HCT116 (cell line): ENCODE measurements at regions not wholly inside any gene's neighbourhood (a gene's known extent, or its start where the extent isn't known, plus 50 kb on each side); places are given as distances from the start of the nearest gene placed in this dataset.

Source experiments
- ATAC-seq: fragments of 200-7000 bp; cut with Tn5 transposase; 2 replicates; pipeline ENCODE4 v1.9.1; 2020; ENCODE audit warnings: mild to moderate bottlenecking, moderate library complexity
- BruUV-seq: library from RNA; stranded (reverse); fragments of 400-500 nt; replicated peaks from 2 replicates; lab custom pipeline; 2021; lab: Mats Ljungman, UMichigan
- CTCF ChIA-PET: fragments of 300-600 bp; sonication (Branson Sonifier 250); formaldehyde crosslinking; loops from one replicate; lab custom pipeline; 2021; ENCODE audit warnings: antibody characterized with exemption; lab: Charles Lee
- POLR2A ChIA-PET: fragments of 300-600, 350-600 bp; sonication (Branson Sonifier 250); formaldehyde crosslinking; loops from one replicate; lab custom pipeline; 2021; ENCODE audit warnings: antibody characterized with exemption; lab: Charles Lee
- RAD21 ChIA-PET, 2 experiments: fragments of 300-600 bp; sonication (Branson Sonifier 250); formaldehyde crosslinking; loops; one replicate each; lab custom pipeline; 2023; ENCODE audit warnings: low total read pairs in 2 of 2; ENCODE audit not compliant: uncharacterized antibody in 2 of 2, unreplicated experiment in 2 of 2, low non-redundant PET in 1 of 2; lab: Charles Lee
- DNase-seq: peaks from one replicate; pipeline ENCODE4 v3.0.0-alpha.2; 2010; ENCODE audit warnings: low read depth, low spot score
- H2AFZ ChIP-seq: fragments of 200-600 bp; shearing (Covaris generic), sonication (generic); 2 replicates; pipeline ENCODE4 v1.6.1; 2017; ENCODE audit warnings: low read depth, mixed run types, mixed read lengths, antibody characterized with exemption, low read length; ENCODE audit not compliant: poor library complexity, severe bottlenecking
- H3K27ac ChIP-seq: 2 replicates; pipeline ENCODE4 v1.5.1; 2012; ENCODE audit warnings: low read depth, low read length
- H3K27me3 ChIP-seq: fragments of 200-600 bp; sonication (generic); 2 replicates; pipeline ENCODE4 v1.6.1; 2016; ENCODE audit warnings: mixed run types, low read length, mixed read lengths; ENCODE audit not compliant: insufficient read depth
- H3K36me3 ChIP-seq, 2 experiments: fragments of 200-500 bp in 1 of 2; fragments of 200-600 bp in 1 of 2; sonication (Bioruptor generic) in 1 of 2; sonication (generic) in 1 of 2; 2 replicates each; pipeline versions ENCODE4 v1.5.1 to v1.6.1; 2014 to 2016; ENCODE audit warnings: low read length in 2 of 2, inconsistent platforms in 1 of 2, mixed read lengths in 1 of 2, mixed run types in 1 of 2; ENCODE audit not compliant: insufficient read depth in 2 of 2, control insufficient read depth in 1 of 2
- H3K4me1 ChIP-seq, 2 experiments: fragments of 200-600 bp in 1 of 2; sonication (generic) in 1 of 2; 2 replicates each; pipeline versions ENCODE4 v1.5.1 to v1.6.1; 2012 to 2017; ENCODE audit warnings: low read length in 2 of 2, inconsistent platforms in 1 of 2, mild to moderate bottlenecking in 1 of 2, mixed read lengths in 1 of 2, mixed run types in 1 of 2, moderate library complexity in 1 of 2; ENCODE audit not compliant: insufficient read depth in 2 of 2, control insufficient read depth in 1 of 2
- H3K4me2 ChIP-seq: fragments of 200-600 bp; sonication (generic); 2 replicates; pipeline ENCODE4 v1.6.1; 2017; ENCODE audit warnings: mixed run types, low read length, mixed read lengths
- H3K4me3 ChIP-seq, 2 experiments: fragments of 200-600 bp in 1 of 2; sonication (generic) in 1 of 2; replicated peaks in 1 of 2; 2 replicates each; pipeline ENCODE4 v1.5.1; 2011 to 2016; ENCODE audit warnings: low read length in 2 of 2, control low read depth in 1 of 2, low read depth in 1 of 2, mild to moderate bottlenecking in 1 of 2, mixed read lengths in 1 of 2, mixed run types in 1 of 2
- H3K79me2 ChIP-seq: fragments of 200-600 bp; sonication (generic); 2 replicates; pipeline ENCODE4 v1.6.1; 2017; ENCODE audit warnings: mild to moderate bottlenecking, mixed run types, low read length, moderate library complexity, mixed read lengths; ENCODE audit not compliant: insufficient read depth
- H3K9ac ChIP-seq: fragments of 200-600 bp; sonication (generic); 2 replicates; pipeline ENCODE4 v1.6.1; 2016; ENCODE audit warnings: low read length, mixed read lengths
- H3K9me2 ChIP-seq: fragments of 200-600 bp; sonication (generic), shearing (Covaris generic); 2 replicates; pipeline ENCODE4 v1.6.1; 2017; ENCODE audit warnings: mixed run types, mild to moderate bottlenecking, moderate library complexity; ENCODE audit not compliant: insufficient read depth
- H3K9me3 ChIP-seq, 2 experiments: fragments of 200-500 bp in 1 of 2; fragments of 200-600 bp in 1 of 2; sonication (Bioruptor generic) in 1 of 2; sonication (generic) in 1 of 2; 2 replicates each; pipeline ENCODE4 v1.6.1; 2014 to 2017; ENCODE audit warnings: low read length in 2 of 2, mixed read lengths in 2 of 2, inconsistent platforms in 1 of 2, low read depth in 1 of 2, mild to moderate bottlenecking in 1 of 2, mixed run types in 1 of 2, moderate library complexity in 1 of 2; ENCODE audit not compliant: control insufficient read depth in 1 of 2, insufficient read depth in 1 of 2
- H4K20me1 ChIP-seq: fragments of 200-600 bp; sonication (generic), shearing (Covaris generic); 2 replicates; pipeline ENCODE4 v1.6.1; 2017; ENCODE audit warnings: mixed run types, mild to moderate bottlenecking, moderate library complexity; ENCODE audit not compliant: insufficient read depth
- ATF3 ChIP-seq: IDR thresholded peaks from 2 replicates; pipeline ENCODE4 v1.6.1; 2012
- CBX3 ChIP-seq: IDR thresholded peaks from 2 replicates; pipeline ENCODE4 v1.6.1; 2012; ENCODE audit warnings: low read depth
- CEBPB ChIP-seq: IDR thresholded peaks from 2 replicates; pipeline ENCODE4 v1.6.1; 2012; ENCODE audit warnings: low read depth
- EGR1 ChIP-seq: IDR thresholded peaks from 2 replicates; pipeline ENCODE4 v1.6.1; 2012; ENCODE audit warnings: low read depth
- ELF1 ChIP-seq: IDR thresholded peaks from 2 replicates; pipeline ENCODE4 v1.6.1; 2012; ENCODE audit warnings: low read depth, borderline replicate concordance
- FOSL1 ChIP-seq: IDR thresholded peaks from 2 replicates; pipeline ENCODE4 v1.6.1; 2012; ENCODE audit warnings: low read depth
- JUND ChIP-seq: IDR thresholded peaks from 2 replicates; pipeline ENCODE4 v1.6.1; 2012
- MAX ChIP-seq: IDR thresholded peaks from 2 replicates; pipeline ENCODE4 v1.6.1; 2012
- POLR2AphosphoS5 ChIP-seq: IDR thresholded peaks from 2 replicates; pipeline ENCODE4 v1.6.1; 2011; ENCODE audit warnings: mild to moderate bottlenecking, low read depth, low read length, moderate library complexity
- RAD21 ChIP-seq: IDR thresholded peaks from 2 replicates; pipeline ENCODE4 v1.6.1; 2012; ENCODE audit warnings: low read depth, mild to moderate bottlenecking
- SIN3A ChIP-seq: IDR thresholded peaks from 2 replicates; pipeline ENCODE4 v1.6.1; 2012; ENCODE audit warnings: low read depth
- SP1 ChIP-seq: IDR thresholded peaks from 2 replicates; pipeline ENCODE4 v1.6.1; 2012; ENCODE audit warnings: low read depth
- SRF ChIP-seq: IDR thresholded peaks from 2 replicates; pipeline ENCODE4 v1.6.1; 2012; ENCODE audit warnings: low read depth
- TCF7L2 ChIP-seq: IDR thresholded peaks from 2 replicates; pipeline ENCODE4 v1.7.0; 2011; ENCODE audit warnings: borderline replicate concordance, inconsistent platforms; ENCODE audit not compliant: insufficient read depth, insufficient read length; ENCODE audit errors: extremely low read depth
- YY1 ChIP-seq: IDR thresholded peaks from 2 replicates; pipeline ENCODE4 v1.6.1; 2011; ENCODE audit warnings: low read length, low read depth, moderate library complexity, mild to moderate bottlenecking; ENCODE audit not compliant: insufficient replicate concordance; ENCODE audit errors: extremely low read depth
- ZFX ChIP-seq: fragments of 450-650 bp; IDR thresholded peaks from 2 replicates; pipeline ENCODE4 v1.6.1; 2017
- ZNF274 ChIP-seq: fragments of 200-500 bp; sonication (Bioruptor generic); IDR thresholded peaks from 2 replicates; pipeline ENCODE4 v1.6.1; 2014; ENCODE audit warnings: mild to moderate bottlenecking, low read depth, low read length, inconsistent platforms
- intact Hi-C: fragments of 100-400 bp; cut with micrococcal nuclease; formaldehyde crosslinking; loops from 2 replicates; pipeline ENCODE4 v1.10.0; 2022
- TF ChIP-seq, protein P1 (sequence below), 3 experiments: fragments of 200-600 bp in 1 of 3; sonication (generic) in 1 of 3; IDR thresholded peaks in 2 of 3; conservative IDR thresholded peaks in 1 of 3; 2 replicates each; pipeline ENCODE4 v1.5.1; 2012 to 2017; ENCODE audit warnings: low read depth in 2 of 3, low read length in 2 of 3, antibody characterized with exemption in 1 of 3, borderline replicate concordance in 1 of 3, control low read depth in 1 of 3, mild to moderate bottlenecking in 1 of 3, mixed read lengths in 1 of 3, mixed run types in 1 of 3, moderate library complexity in 1 of 3; ENCODE audit not compliant: insufficient read depth in 1 of 3

- TF ChIP-seq YY1 (no peak), ZNF274 (no peak), POLR2AphosphoS5 (no peak), ZFX (no peak), FOSL1 (no peak), RAD21 (no peak), MAX (no peak), ATF3 (no peak), CBX3 (no peak), ELF1 (no peak), SP1 (no peak), SRF (no peak)
- Histone ChIP-seq H3K9me3 (no peaks in the 10 kb centered on the region), H3K9ac (no peak overlapping the region), H3K4me1 (no peaks in the 10 kb centered on the region), H3K4me2 (no peak overlapping the region), H4K20me1 (no peaks in the 10 kb centered on the region), H3K9me2 (no peaks in the 10 kb centered on the region), H3K79me2 (no peaks in the 10 kb centered on the region), H2AFZ (no peak overlapping the region), H3K36me3 (no peaks in the 10 kb centered on the region), H3K27me3 (no peaks in the 10 kb centered on the region), H3K4me3 (no peak overlapping the region), H3K27ac (no peak overlapping the region)
- intact Hi-C loops = no loop called here
- ChIA-PET CTCF (no interaction called here), POLR2A (no interaction called here), RAD21 (no interaction called here)
- BruUV-seq = no TSS peak
- ATAC-seq (no peak), DNase-seq (no peak)
Observed at GRCh38 chr13:44058624-44059215, 179.0 kb downstream of the LACC1 start.

- no TSS peak for BruUV-seq
- no peak for TF ChIP-seq CEBPB
- no peak for TF ChIP-seq ELF1
- no peak for TF ChIP-seq EGR1
- TF ChIP-seq POLR2AphosphoS5 = no peak
- TF ChIP-seq ATF3 = no peak
- TF ChIP-seq TCF7L2 = no peak
- no peak for TF ChIP-seq SIN3A
- no peak for TF ChIP-seq SRF
- no peak for TF ChIP-seq ZNF274
- TF ChIP-seq, protein P1, sequence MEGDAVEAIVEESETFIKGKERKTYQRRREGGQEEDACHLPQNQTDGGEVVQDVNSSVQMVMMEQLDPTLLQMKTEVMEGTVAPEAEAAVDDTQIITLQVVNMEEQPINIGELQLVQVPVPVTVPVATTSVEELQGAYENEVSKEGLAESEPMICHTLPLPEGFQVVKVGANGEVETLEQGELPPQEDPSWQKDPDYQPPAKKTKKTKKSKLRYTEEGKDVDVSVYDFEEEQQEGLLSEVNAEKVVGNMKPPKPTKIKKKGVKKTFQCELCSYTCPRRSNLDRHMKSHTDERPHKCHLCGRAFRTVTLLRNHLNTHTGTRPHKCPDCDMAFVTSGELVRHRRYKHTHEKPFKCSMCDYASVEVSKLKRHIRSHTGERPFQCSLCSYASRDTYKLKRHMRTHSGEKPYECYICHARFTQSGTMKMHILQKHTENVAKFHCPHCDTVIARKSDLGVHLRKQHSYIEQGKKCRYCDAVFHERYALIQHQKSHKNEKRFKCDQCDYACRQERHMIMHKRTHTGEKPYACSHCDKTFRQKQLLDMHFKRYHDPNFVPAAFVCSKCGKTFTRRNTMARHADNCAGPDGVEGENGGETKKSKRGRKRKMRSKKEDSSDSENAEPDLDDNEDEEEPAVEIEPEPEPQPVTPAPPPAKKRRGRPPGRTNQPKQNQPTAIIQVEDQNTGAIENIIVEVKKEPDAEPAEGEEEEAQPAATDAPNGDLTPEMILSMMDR (IDR thresholded peaks at IDR 0.05 in 2 of 3, conservative IDR thresholded peaks at IDR 0.05 in 1 of 3; ENCODE audit: borderline replicate concordance in 1 of 3, insufficient read depth in 1 of 3, low read depth in 2 of 3, low read length in 2 of 3) = no peak
- TF ChIP-seq YY1 = no peak
- no peak for TF ChIP-seq JUND
- TF ChIP-seq, all 23 proteins: peak for 0
- no peak overlapping the region for H2AFZ ChIP-seq
- POLR2A ChIA-PET = no interaction called here
- H3K27me3 ChIP-seq = no peaks in the 10 kb centered on the region
- RAD21 ChIA-PET = no interaction called here
- no peak overlapping the region for H3K4me2 ChIP-seq
- no peaks in the 10 kb centered on the region for H3K9me2 ChIP-seq
- no peaks in the 10 kb centered on the region for H3K79me2 ChIP-seq
- no peak overlapping the region for H3K27ac ChIP-seq
- H3K4me3 ChIP-seq = no peak overlapping the region
- intact Hi-C loops = no loop called here
- no peak overlapping the region for H3K9ac ChIP-seq
- no peak for DNase-seq
- H3K4me1 ChIP-seq = no peaks in the 10 kb centered on the region
- H3K9me3 ChIP-seq = no peaks in the 10 kb centered on the region
- no peak for ATAC-seq
- H4K20me1 ChIP-seq = no peaks in the 10 kb centered on the region
- no peaks in the 10 kb centered on the region for H3K36me3 ChIP-seq
- CTCF ChIA-PET = no interaction called here
Observed at GRCh38 chr13:44061876-44062275, 182.2 kb downstream of the LACC1 start.
